Skin of body (tissue), 1 donor: ENCODE measurements at regions not wholly inside any gene's neighbourhood (a gene's known extent, or its start where the extent isn't known, plus 50 kb on each side); places are given as distances from the start of the nearest gene placed in this dataset.
"Not testable (repeated sequence)": the region's sequence is repeated elsewhere in the genome, so short reads cannot be mapped to it uniquely, and the experiment has no call there.

Experiments used
- DNase-seq: peaks from one replicate; lab custom pipeline; 2025; lab: John Stamatoyannopoulos, UW

- no peak for DNase-seq
Observed at GRCh38 chr4:96406742-96407141, 566.8 kb downstream of the PDHA2 start.

DNA sequence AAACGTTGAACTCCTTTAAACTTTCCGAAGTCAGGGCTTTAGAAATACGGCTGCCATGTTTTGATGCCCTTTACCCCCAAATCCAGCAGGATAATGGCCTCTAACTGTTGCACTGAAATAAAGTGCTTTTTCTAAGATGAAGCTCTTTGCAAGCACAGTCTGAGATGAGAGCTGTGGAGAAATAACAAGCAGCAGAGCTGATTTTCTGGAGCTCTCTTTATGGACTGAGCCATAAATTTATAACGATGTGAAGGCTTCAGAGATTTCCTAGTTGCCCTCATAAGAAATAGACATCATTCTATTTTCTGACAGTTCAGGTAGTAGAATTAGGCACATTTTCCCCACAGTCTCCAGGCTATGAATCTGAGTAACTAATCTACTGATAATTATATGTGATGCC lies 567.3 kb downstream of the PDHA2 start:
- DNase-seq, result no peak

DNA sequence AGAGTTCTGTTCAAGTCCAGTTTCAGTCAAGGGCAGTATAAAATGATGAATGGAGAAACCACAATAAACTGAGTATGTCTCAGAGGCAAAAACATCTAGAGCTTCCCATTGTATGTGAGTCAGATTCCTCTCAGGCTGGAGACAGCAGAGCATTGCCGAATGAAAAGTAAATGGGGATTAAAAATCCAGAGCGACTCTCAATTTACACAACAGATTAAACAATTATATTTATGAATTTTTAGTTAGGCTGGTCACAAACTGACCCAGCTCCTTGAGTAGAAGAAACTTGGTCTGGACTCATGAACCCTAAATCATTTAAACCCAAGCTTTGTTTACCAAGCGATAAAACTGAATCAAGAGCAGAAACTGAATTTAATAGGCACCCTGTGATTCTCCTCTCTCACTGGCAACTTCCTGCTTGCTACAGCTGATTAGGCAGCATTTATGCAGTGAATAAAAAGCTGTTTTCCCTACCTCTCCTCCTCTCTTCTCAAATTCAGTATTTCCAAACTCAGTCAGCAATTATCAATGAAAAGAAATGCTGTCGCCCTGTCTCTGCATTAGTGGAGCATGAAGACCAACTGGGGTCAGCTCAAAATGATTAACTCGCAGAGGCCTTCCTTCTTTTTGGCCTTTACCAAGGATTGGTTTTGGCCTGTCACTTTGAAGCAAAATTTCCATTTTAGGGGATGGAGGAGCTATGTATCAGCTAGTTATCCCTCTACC lies 568.0 kb downstream of the PDHA2 start:
- no peak for DNase-seq

DNA sequence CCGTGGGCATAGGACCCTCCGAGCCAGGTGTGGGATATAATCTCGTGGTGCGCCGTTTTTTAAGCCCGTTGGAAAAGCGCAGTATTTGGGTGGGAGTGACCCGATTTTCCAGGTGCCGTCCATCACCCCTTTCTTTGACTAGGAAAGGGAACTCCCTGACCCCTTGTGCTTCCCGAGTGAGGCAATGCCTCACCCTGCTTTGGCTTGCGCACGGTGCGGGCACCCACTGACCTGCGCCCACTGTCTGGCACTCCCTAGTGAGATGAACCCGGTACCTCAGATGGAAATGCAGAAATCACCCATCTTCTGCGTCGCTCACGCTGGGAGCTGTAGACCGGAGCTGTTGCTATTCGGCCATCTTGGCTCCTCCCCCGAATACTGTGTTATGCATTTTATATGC lies 575.0 kb downstream of the PDHA2 start:
- DNase-seq, result not testable (repeated sequence)

DNA sequence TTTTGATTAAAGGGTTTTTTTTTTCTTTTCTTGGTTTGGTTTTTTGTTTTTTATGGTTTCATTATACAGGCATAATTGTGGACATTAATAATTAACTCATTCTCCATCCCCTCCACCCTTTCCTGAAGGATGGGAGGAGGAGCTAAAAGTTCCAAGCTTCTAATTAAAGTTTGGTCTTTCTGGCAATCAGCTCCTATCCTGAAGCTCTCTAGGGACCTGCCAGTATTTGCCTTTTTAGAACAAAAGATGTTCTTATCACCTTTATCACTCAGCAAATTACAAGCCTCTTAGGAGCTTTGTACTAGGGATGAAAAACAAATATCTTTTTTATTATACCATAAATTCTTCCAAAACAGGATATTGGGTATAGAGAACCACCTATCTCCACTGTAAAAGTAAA lies 589.8 kb downstream of the PDHA2 start:
- DNase-seq, result no peak

- DNase-seq, result no peak
Observed at GRCh38 chr4:96431094-96431493, 591.2 kb downstream of the PDHA2 start.

DNA sequence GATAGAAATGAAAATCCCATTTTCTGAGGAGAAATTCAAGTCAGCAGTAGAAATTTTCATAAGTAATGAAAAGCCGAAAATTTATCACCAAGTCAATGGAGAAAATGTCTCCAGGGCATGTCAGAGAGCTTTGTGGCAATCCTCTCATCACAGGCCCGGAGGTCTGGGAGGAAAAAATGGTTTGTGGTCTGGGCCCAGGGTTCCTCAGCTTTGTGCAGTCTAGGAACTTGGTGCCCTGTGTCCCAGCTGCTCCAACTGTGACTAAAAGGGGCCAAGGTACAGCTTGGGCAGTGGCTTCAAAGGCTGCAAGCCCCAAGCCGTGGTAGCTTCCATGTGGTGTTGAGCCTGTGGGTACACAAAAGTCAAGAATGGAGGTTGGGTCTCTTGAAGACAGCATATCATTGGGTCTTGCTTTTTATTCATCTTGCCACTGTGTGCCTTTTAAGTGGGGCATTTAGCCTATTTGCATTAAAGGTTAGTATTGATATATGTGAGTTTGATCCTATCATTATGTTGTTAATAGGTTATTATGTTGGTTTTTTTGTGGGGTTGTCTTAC lies 608.5 kb downstream of the PDHA2 start:
- DNase-seq, result no peak

DNA sequence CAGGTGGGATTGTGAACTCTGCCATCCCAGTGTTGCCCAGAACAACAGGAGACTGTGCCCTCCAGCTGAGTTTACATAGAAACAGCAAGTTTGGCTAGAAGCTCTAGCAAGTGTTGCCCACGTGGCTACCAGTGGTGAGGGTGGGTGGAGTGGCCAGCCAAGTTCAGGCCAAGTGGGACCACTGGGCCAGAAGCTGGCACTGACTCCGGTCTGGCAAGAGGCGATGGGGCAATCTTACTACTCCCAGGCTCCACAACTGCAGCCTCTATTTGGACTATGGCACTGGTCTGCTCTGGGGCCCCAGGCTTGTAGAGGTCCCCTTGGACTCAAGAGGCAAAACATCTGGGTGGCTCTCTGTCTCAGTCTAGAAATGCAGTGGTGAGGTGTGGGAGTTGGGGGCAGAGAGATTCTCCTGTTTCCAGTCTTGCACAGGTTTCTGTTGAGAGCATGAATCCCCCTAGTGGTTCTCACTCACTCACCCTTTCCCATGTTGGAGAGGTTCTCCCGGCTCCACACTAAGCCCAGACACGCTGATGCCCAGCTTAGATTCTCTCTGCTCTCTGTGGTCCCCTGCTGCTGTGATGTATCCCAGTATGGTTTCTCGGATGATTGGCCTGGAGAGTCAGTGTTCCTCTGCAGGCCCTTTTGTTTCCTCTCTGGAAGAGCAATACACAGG lies 615.3 kb downstream of the PDHA2 start:
- DNase-seq, result no peak

DNA sequence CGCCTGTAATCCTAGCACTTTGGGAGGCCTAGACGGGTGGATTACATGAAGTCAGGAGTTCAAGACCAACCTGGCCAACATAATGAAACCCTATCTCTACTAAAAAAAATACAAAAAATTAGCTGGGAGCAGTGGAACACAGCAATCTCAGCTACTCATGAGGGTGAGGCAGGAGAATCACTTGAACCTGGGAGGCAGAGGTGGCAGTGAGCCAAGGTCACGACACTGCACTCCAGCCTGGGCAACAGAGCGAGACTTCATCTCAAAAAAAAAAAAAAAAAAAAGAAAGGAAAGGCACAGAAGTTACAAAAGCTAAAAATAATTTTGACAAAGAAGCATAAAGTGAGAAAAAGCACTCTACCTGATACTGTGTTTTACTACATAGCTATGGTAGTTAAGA lies 618.1 kb downstream of the PDHA2 start:
- not testable (repeated sequence) for DNase-seq

DNA sequence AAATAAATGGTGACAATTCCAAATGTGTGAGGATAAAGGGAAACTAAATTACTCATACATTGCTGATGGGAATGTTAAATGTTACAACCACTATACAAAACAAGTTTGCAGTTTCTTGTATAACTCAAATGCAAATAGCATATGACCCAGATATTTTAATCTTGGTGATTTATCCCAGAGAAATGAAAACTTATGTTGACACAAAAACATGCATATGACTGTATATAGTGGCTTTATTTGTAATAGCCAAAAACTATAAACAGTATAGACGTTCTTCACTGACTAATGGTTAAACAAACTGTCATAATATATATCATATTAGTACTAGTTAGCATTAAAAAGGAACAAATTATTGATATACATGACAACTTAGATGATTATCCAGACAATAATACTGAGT lies 619.2 kb downstream of the PDHA2 start:
- no peak for DNase-seq

- DNase-seq, result no peak
Observed at GRCh38 chr4:96465834-96466233, 625.9 kb downstream of the PDHA2 start.

- DNase-seq, result no peak
Observed at GRCh38 chr4:96471956-96472867, 632.3 kb downstream of the PDHA2 start.

- DNase-seq, result no peak
Observed at GRCh38 chr4:96473246-96473645, 633.4 kb downstream of the PDHA2 start.

DNA sequence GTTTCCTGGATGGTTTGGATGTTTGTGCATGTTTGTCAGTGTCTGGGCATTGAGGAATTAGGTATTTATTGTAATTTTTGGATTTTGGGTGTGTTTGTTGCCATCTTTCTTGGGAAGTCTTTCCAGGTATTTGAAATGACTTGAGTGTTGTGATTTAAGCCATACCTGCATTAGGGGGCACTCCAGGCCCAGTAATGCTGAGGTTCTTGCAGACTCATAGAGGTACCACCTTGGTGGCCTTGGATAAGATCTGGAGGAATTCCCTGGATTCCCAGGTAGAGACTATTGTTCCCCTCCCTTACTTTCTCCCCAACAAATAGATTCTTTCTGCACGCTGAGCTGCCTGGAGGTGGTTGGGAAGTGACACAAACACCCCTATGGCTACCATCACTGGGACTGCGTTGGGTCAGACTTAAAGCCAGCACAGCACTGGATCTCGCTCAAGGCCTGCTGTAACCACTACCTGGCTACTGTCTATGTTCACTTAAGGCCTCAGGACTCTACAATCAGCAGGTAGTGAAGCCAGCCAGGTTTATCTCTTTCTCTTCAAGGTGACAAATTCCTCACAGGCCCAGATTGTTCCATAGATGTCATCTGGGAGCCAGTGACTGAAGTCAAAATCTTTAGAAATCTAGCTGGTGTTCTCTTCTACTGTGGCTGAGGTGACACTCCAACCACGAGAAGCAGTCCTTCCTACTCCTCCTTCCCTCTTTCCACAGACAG lies 643.6 kb downstream of the PDHA2 start:
- no peak for DNase-seq

DNA sequence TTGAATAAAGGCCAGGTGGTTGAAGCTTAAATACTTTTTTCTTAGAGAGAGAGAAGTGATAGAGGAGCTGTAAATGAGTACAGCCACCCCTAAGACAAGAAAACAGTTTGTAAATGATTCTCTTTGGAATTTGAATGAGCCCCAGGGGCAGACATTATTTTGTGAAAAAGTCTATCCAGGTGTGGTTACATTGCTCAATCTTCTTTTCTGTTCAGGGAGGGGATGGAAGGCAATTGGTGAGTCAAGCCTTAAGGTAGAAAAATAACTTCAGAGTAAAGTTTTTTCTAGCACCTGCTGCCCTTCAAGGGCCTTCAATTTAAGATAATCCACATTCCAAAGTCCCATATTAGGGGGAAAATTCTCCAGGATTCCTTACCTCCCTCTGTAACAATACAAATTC lies 646.7 kb downstream of the PDHA2 start:
- DNase-seq, result no peak

DNA sequence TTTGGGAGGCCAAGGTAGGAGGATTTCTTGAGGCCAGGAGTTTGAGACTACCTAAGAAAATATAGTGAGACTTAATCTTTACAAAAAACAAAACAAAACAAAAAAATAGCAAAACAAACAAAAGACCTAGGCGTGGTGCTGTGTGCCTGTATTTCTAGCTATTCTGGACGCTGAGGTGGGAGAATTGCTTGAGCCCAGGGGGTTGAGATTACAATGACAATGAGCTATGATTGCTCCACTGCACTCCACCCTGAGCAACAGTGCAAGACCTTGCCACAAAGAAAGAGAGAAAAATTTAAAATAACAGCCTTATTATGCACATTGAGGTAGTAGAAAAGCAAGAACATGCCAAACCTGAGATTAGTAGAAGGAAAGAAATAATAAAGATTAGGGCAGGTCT lies 657.7 kb downstream of the PDHA2 start:
- no peak for DNase-seq

GRCh38 chr4:96504386-96504785 lies 664.5 kb downstream of the PDHA2 start:
- no peak for DNase-seq

DNA sequence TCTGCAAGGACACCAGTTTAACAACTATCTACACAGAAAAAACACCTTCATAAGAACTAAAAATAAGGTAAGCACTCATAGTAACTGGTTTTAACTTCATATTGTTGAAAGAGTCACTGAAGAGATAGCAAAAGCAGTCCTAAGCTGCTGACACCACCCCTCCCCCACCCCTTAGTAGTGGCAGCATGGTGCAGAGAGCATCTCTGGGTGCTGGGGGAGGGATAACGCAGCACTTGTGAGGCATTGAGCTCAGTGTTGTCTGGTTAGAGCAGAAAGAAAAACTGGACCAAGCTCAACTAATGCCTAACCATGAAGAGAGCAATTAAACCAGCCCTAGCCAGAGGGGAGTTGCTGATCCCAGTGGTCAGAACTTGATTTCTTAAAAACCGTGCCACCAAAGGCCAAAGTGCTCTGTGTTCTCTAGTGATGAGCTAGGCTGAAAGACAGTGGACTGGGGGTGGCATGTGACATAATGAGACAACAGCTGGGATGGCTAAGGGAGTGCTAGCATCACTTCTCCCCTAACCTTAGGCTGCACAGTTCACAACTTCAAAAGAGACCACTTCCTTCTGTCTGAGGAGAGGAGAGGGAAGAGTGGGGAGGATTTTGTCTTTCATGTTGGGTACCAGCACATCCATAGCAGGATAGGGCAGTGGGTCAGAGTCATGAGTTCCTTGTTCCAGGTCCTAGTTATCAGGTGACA lies 669.3 kb downstream of the PDHA2 start:
- no peak for DNase-seq

DNA sequence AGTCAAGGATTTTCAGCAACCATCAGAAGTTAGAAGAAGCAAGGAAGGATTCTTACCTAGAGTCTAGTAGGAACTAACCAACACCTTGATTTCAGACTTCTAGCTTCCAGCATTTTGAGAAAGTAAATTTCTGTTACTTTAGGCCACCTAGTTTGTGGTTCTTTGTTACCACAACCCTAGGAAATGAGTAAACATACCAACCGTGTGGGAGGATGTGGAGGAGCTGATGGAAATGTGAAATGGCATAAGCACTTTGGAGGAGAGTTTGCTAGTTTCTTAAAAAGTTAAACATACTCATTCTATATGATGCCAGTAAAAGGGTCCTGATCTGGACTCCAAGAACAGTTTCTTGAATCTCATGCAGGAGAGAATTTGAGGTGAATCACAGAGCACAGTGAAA lies 679.4 kb downstream of the PDHA2 start:
- no peak for DNase-seq

DNA sequence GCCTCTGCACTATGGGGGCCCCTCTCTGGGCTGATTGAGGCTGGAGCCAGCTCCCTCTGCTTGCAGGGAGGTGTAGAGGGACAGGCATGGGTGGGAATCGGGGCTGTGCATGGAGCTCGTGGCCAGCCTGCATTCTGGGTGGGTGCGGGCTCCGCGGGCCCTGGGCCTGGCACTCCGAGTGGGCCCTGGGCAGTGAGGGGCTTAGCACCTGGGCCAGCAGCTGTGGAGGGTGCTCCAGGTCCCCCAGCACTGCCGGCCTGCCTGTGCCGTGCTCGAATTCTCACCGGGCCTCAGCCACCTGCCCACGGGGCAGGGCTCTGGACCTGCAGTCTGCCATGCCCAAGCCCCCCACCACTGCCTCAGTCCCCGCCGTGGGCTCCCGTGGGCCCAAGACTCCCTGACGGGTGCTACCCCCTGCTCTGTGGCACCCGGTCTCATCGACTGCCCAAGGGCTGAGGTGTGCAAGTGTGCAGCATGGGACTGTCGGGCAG lies 681.2 kb downstream of the PDHA2 start:
- no peak for DNase-seq
